ENCODE measurements at regions not wholly inside any gene's neighbourhood (a gene's known extent, or its start where the extent isn't known, plus 50 kb on each side); places are given as distances from the start of the nearest gene placed in this dataset.

GRCh38 chr7:42426163-42426562 is 189.2 kb upstream of the GLI3 start:
- BruUV-seq (replicated peaks) = no TSS peak
- POLR2A ChIA-PET = no interaction called here
- no peaks in the 10 kb centered on the region for H3K36me3 ChIP-seq (ENCODE audit: control insufficient read depth, insufficient read depth, low read length)
- no peaks in the 10 kb centered on the region for H3K9me3 ChIP-seq (ENCODE audit: control insufficient read depth, insufficient read depth, low read depth, low read length)
- intact Hi-C loops (cut with micrococcal nuclease; ENCODE audit: unreplicated experiment) = no loop called here
- ATAC-seq (no peak), DNase-seq (ENCODE audit: low read depth, low spot score) (no peak)
- H3K4me1 ChIP-seq (ENCODE audit: control insufficient read depth, insufficient read depth, low read length) = no peaks in the 10 kb centered on the region
- CTCF ChIA-PET = no interaction called here
- in situ Hi-C loops (cut with HindIII; ENCODE audit: low pct_unique_long_range_greater_than_20kb, low sequenced_read_pairs) = no loop called here
- no peak for TF ChIP-seq SIN3A (IDR thresholded peaks at IDR 0.05; ENCODE audit: borderline replicate concordance, insufficient read depth, low read depth, low read length)
- no peak for TF ChIP-seq TCF7L2 (IDR thresholded peaks at IDR 0.05; ENCODE audit: low read depth, low read length)
- no peak for TF ChIP-seq REST (IDR thresholded peaks at IDR 0.05; ENCODE audit: insufficient read depth in 1 of 2, low read depth in 2 of 2, low read length in 1 of 2)
- TF ChIP-seq POLR2AphosphoS5 (IDR thresholded peaks at IDR 0.05; ENCODE audit: low read depth, low read length) = no peak
- H3K4me3 ChIP-seq (ENCODE audit: low read depth in 2 of 2, low read length in 2 of 2) = no peak overlapping the region
- no peak overlapping the region for H3K27ac ChIP-seq (ENCODE audit: low read length)
- no peaks in the 10 kb centered on the region for H3K27me3 ChIP-seq (ENCODE audit: control insufficient read depth, insufficient read depth, low read length)

- POLR2A ChIA-PET = no interaction called here
- Histone ChIP-seq H3K27me3 (ENCODE audit: control insufficient read depth, insufficient read depth, low read length) (no peaks in the 10 kb centered on the region), H3K4me3 (ENCODE audit: low read depth in 2 of 2, low read length in 2 of 2) (no peak overlapping the region), H3K36me3 (ENCODE audit: control insufficient read depth, insufficient read depth, low read length) (no peaks in the 10 kb centered on the region), H3K9me3 (ENCODE audit: control insufficient read depth, insufficient read depth, low read depth, low read length) (no peaks in the 10 kb centered on the region), H3K27ac (ENCODE audit: low read length) (no peak overlapping the region), H3K4me1 (ENCODE audit: control insufficient read depth, insufficient read depth, low read length) (no peaks in the 10 kb centered on the region)
- TF ChIP-seq REST (IDR thresholded peaks at IDR 0.05; ENCODE audit: insufficient read depth in 1 of 2, low read depth in 2 of 2, low read length in 1 of 2) = no peak
- no peak for TF ChIP-seq TCF7L2 (IDR thresholded peaks at IDR 0.05; ENCODE audit: low read depth, low read length)
- no peak for DNase-seq (ENCODE audit: low read depth, low spot score)
- in situ Hi-C loops (cut with HindIII; ENCODE audit: low pct_unique_long_range_greater_than_20kb, low sequenced_read_pairs) (no loop called here), intact Hi-C loops (cut with micrococcal nuclease; ENCODE audit: unreplicated experiment) (no loop called here)
- no peak for ATAC-seq
- CTCF ChIA-PET = no interaction called here
- BruUV-seq (replicated peaks) = no TSS peak
Observed at GRCh38 chr7:42414941-42415505, 178.0 kb upstream of the GLI3 start.

GRCh38 chr7:42414028-42414427 is 177.0 kb upstream of the GLI3 start:
- BruUV-seq (replicated peaks) = no TSS peak
- Histone ChIP-seq H3K27ac (ENCODE audit: low read length) (no peak overlapping the region), H3K9me3 (ENCODE audit: control insufficient read depth, insufficient read depth, low read depth, low read length) (no peaks in the 10 kb centered on the region), H3K27me3 (ENCODE audit: control insufficient read depth, insufficient read depth, low read length) (no peaks in the 10 kb centered on the region), H3K36me3 (ENCODE audit: control insufficient read depth, insufficient read depth, low read length) (no peaks in the 10 kb centered on the region), H3K4me1 (ENCODE audit: control insufficient read depth, insufficient read depth, low read length) (no peaks in the 10 kb centered on the region), H3K4me3 (ENCODE audit: low read depth in 2 of 2, low read length in 2 of 2) (no peak overlapping the region)
- TF ChIP-seq TCF7L2 (IDR thresholded peaks at IDR 0.05; ENCODE audit: low read depth, low read length) = no peak
- no peak for TF ChIP-seq POLR2AphosphoS5 (IDR thresholded peaks at IDR 0.05; ENCODE audit: low read depth, low read length)
- TF ChIP-seq SIN3A (IDR thresholded peaks at IDR 0.05; ENCODE audit: borderline replicate concordance, insufficient read depth, low read depth, low read length) = no peak
- no peak for TF ChIP-seq REST (IDR thresholded peaks at IDR 0.05; ENCODE audit: insufficient read depth in 1 of 2, low read depth in 2 of 2, low read length in 1 of 2)
- TF ChIP-seq CTCF (IDR thresholded peaks at IDR 0.05) = no peak
- in situ Hi-C loops (cut with HindIII; ENCODE audit: low pct_unique_long_range_greater_than_20kb, low sequenced_read_pairs) = no loop called here
- POLR2A ChIA-PET = no interaction called here
- intact Hi-C loops (cut with micrococcal nuclease; ENCODE audit: unreplicated experiment) = no loop called here
- CTCF ChIA-PET = no interaction called here
- DNase-seq (ENCODE audit: low read depth, low spot score) (no peak), ATAC-seq (no peak)
